ENCODE measurements at regions not wholly inside any gene's neighbourhood (a gene's known extent, or its start where the extent isn't known, plus 50 kb on each side); places are given as distances from the start of the nearest gene placed in this dataset.

DNA sequence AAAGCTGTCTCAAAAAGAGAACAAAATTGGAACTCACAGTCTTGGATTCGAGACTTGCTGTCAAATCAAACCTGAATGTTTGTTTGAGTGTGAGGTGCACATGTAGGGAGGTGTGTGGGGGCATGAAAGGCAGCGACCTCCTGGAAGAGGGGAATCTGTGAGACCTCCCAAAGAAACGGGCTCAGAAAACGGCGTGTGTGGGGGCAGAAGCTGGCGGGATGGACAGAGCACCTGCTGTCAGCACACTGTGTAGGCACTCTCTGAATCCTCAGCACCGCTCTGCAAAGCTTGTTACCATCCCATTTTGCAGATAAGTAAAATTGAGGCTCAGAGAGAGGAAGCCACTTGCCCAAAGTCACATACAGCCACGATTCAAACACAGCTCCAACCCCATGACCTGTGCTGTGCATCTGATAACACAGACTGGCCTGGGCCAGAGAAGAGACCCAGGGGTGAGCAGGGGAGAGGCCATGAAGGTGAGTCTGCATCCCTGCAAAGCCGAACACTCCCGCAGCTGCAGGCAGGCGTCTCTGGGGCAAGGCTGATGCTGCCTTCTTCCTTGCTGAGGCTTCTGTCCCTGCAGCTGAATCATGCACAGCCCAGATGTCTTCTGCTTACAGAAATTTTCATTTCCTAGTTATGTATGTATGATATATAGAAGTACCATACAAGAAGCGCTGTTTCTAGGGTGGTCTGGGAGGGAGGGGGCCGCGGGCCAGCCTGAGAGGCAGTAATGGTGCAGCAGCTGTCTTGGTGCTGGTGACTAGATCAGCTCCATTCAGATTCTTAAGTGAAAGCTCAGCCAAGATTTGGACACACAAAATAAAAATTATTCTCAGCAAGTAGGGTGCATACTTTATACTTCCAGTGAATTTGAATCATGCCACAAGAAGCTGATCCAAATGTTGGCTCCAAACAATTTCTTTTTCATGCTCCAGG, 67.3 kb upstream of the SHISAL1 start:
- Histone ChIP-seq H3K27me3 (ENCODE audit: insufficient read depth, low read length, poor library complexity) (peaks cover 6% of the 10 kb centered on the region), H3K79me2 (ENCODE audit: insufficient read depth, low read length) (no peaks in the 10 kb centered on the region), H3K4me2 (ENCODE audit: insufficient read depth, low read length) (no peak overlapping the region), H3K4me1 (ENCODE audit: insufficient read depth, low read length) (no peaks in the 10 kb centered on the region), H4K20me1 (ENCODE audit: insufficient read depth, low read length) (no peaks in the 10 kb centered on the region; the same call in 1 of the 2 replicates), H3K27ac (ENCODE audit: low read length) (no peak overlapping the region), H3K9me3 (ENCODE audit: insufficient read depth, low read length, severe bottlenecking) (peaks cover 6% of the 10 kb centered on the region), H3K36me3 (ENCODE audit: insufficient read depth, low read length) (no peaks in the 10 kb centered on the region), H3K4me3 (ENCODE audit: low read depth in 1 of 2, low read length in 2 of 2) (no peak overlapping the region), H2AFZ (ENCODE audit: low read depth, low read length) (no peak overlapping the region), H3K9ac (ENCODE audit: low read depth, low read length) (no peak overlapping the region)
- no peak for TF ChIP-seq EZH2 (IDR thresholded peaks at IDR 0.05; ENCODE audit: borderline replicate concordance, low read depth, low read length, severe bottlenecking)
- TF ChIP-seq, protein P1, sequence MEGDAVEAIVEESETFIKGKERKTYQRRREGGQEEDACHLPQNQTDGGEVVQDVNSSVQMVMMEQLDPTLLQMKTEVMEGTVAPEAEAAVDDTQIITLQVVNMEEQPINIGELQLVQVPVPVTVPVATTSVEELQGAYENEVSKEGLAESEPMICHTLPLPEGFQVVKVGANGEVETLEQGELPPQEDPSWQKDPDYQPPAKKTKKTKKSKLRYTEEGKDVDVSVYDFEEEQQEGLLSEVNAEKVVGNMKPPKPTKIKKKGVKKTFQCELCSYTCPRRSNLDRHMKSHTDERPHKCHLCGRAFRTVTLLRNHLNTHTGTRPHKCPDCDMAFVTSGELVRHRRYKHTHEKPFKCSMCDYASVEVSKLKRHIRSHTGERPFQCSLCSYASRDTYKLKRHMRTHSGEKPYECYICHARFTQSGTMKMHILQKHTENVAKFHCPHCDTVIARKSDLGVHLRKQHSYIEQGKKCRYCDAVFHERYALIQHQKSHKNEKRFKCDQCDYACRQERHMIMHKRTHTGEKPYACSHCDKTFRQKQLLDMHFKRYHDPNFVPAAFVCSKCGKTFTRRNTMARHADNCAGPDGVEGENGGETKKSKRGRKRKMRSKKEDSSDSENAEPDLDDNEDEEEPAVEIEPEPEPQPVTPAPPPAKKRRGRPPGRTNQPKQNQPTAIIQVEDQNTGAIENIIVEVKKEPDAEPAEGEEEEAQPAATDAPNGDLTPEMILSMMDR (IDR thresholded peaks at IDR 0.05; ENCODE audit: borderline replicate concordance, extremely low read depth, low read length, poor library complexity, severe bottlenecking) = no peak
- DNase-seq (no peak), ATAC-seq (ENCODE audit: insufficient read depth, low read depth) (no peak)

DNA sequence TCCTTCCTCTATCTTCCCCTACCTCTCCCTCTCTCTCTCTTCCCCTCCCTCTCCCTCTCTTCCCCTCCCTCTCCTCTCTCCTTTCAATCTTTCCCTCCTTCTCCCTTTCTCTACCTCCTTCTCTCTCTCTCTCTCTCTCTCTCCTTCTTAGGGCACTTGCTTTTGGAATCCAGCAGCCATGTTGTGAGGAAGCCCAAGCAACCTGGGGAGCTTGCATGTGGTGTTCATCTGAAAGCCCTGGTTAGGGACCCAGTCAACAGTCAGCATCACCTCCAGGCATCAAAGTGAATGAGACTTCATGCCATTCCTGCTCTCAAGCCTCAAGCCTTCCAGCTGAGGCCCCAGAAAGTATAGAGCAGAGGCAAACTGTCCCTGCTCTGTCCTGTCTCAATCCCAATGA, 65.6 kb upstream of the SHISAL1 start:
- no peaks in the 10 kb centered on the region for H3K36me3 ChIP-seq (ENCODE audit: insufficient read depth, low read length)
- no peak overlapping the region for H3K4me2 ChIP-seq (ENCODE audit: insufficient read depth, low read length)
- no peak overlapping the region for H3K4me3 ChIP-seq (ENCODE audit: low read depth in 1 of 2, low read length in 2 of 2)
- ATAC-seq (ENCODE audit: insufficient read depth, low read depth) = no peak
- no peak overlapping the region for H3K27ac ChIP-seq (ENCODE audit: low read length)
- no peak for DNase-seq
- no peak overlapping the region for H3K9ac ChIP-seq (ENCODE audit: low read depth, low read length)
- TF ChIP-seq EZH2 (IDR thresholded peaks at IDR 0.05; ENCODE audit: borderline replicate concordance, low read depth, low read length, severe bottlenecking) = no peak
- TF ChIP-seq, protein P1 (IDR thresholded peaks at IDR 0.05; ENCODE audit: borderline replicate concordance, extremely low read depth, low read length, poor library complexity, severe bottlenecking) = no peak
- no peaks in the 10 kb centered on the region for H3K4me1 ChIP-seq (ENCODE audit: insufficient read depth, low read length)
- peaks cover 6% of the 10 kb centered on the region for H3K27me3 ChIP-seq (ENCODE audit: insufficient read depth, low read length, poor library complexity)
- no peak overlapping the region for H2AFZ ChIP-seq (ENCODE audit: low read depth, low read length)
- H3K9me3 ChIP-seq (ENCODE audit: insufficient read depth, low read length, severe bottlenecking) = peaks cover 8% of the 10 kb centered on the region
- H4K20me1 ChIP-seq (ENCODE audit: insufficient read depth, low read length) = no peaks in the 10 kb centered on the region; the same call in 1 of the 2 replicates
- H3K79me2 ChIP-seq (ENCODE audit: insufficient read depth, low read length) = no peaks in the 10 kb centered on the region

DNA sequence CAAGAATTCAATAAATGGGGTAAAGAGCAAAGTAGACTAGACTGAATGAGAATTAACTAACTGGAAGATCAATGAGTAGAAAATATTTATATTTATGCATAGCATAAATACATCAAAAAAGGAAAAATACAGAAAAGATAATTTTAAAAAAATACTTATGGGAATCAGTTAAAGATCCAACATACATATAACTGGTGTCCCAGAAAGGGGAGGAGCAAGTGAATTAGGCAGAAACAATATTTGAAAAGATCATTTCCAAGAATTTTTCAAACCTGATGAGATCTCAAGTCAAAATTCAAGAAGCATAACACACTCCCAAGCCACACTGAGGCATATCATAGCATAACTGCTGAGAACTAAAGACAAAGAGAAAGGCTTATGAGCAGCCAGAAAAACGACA, 62.7 kb upstream of the SHISAL1 start:
- peaks cover 6% of the 10 kb centered on the region for H3K27me3 ChIP-seq (ENCODE audit: insufficient read depth, low read length, poor library complexity)

DNA sequence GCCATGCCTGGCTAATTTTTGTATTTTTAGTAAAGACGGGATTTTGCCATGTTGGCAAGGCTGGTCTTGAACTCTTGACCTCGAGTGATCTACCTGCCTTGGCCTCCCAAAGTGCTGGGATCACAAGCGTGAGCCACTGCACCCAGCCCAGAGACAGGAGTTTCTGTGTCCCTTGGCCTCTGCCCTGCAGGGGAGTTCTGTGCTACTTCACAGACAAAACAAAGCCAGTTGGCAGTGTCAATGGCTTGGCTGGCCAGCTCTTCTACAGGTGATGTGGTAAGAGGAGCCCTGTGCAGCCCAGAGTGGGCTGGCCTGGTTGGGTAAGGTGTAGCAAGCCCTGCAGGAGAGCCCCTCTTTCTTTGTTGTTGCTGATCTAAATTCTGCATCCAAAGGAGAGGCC, 60.5 kb upstream of the SHISAL1 start:
- H3K27ac ChIP-seq (ENCODE audit: low read length) = no peak overlapping the region
- H3K27me3 ChIP-seq (ENCODE audit: insufficient read depth, low read length, poor library complexity) = no peaks in the 10 kb centered on the region
- H3K9me3 ChIP-seq (ENCODE audit: insufficient read depth, low read length, severe bottlenecking) = peaks cover 8% of the 10 kb centered on the region
- H3K9ac ChIP-seq (ENCODE audit: low read depth, low read length) = no peak overlapping the region
- no peak overlapping the region for H3K4me2 ChIP-seq (ENCODE audit: insufficient read depth, low read length)
- H3K36me3 ChIP-seq (ENCODE audit: insufficient read depth, low read length) = no peaks in the 10 kb centered on the region
- no peak overlapping the region for H3K4me3 ChIP-seq (ENCODE audit: low read depth in 1 of 2, low read length in 2 of 2)
- ATAC-seq (ENCODE audit: insufficient read depth, low read depth) = no peak
- H3K79me2 ChIP-seq (ENCODE audit: insufficient read depth, low read length) = no peaks in the 10 kb centered on the region
- no peaks in the 10 kb centered on the region for H3K4me1 ChIP-seq (ENCODE audit: insufficient read depth, low read length)
- H4K20me1 ChIP-seq (ENCODE audit: insufficient read depth, low read length) = no peaks in the 10 kb centered on the region
- TF ChIP-seq, protein P1 (IDR thresholded peaks at IDR 0.05; ENCODE audit: borderline replicate concordance, extremely low read depth, low read length, poor library complexity, severe bottlenecking) = no peak
- TF ChIP-seq EZH2 (IDR thresholded peaks at IDR 0.05; ENCODE audit: borderline replicate concordance, low read depth, low read length, severe bottlenecking) = no peak
- no peak overlapping the region for H2AFZ ChIP-seq (ENCODE audit: low read depth, low read length)
- no peak for DNase-seq

More for the DNA sequence above, 62.7 kb upstream of the SHISAL1 start:
- H3K4me2 ChIP-seq (ENCODE audit: insufficient read depth, low read length) = no peak overlapping the region
- no peak overlapping the region for H2AFZ ChIP-seq (ENCODE audit: low read depth, low read length)
- no peaks in the 10 kb centered on the region for H3K36me3 ChIP-seq (ENCODE audit: insufficient read depth, low read length)
- H3K9ac ChIP-seq (ENCODE audit: low read depth, low read length) = no peak overlapping the region
- no peak overlapping the region for H3K4me3 ChIP-seq (ENCODE audit: low read depth in 1 of 2, low read length in 2 of 2)
- DNase-seq (no peak), ATAC-seq (ENCODE audit: insufficient read depth, low read depth) (no peak)
- H3K4me1 ChIP-seq (ENCODE audit: insufficient read depth, low read length) = no peaks in the 10 kb centered on the region
- peaks cover 8% of the 10 kb centered on the region for H3K9me3 ChIP-seq (ENCODE audit: insufficient read depth, low read length, severe bottlenecking)
- H3K79me2 ChIP-seq (ENCODE audit: insufficient read depth, low read length) = no peaks in the 10 kb centered on the region
- H3K27ac ChIP-seq (ENCODE audit: low read length) = no peak overlapping the region
- no peak for TF ChIP-seq EZH2 (IDR thresholded peaks at IDR 0.05; ENCODE audit: borderline replicate concordance, low read depth, low read length, severe bottlenecking)
- no peaks in the 10 kb centered on the region for H4K20me1 ChIP-seq (ENCODE audit: insufficient read depth, low read length)
